ENCODE measurements at regions not wholly inside any gene's neighbourhood (a gene's known extent, or its start where the extent isn't known, plus 50 kb on each side); places are given as distances from the start of the nearest gene placed in this dataset.

GRCh38 chr14:51419685-51420084 lies 179.6 kb downstream of the TMX1 start:
- BruUV-seq (replicated peaks): no TSS peak
- Histone ChIP-seq H3K4me2 (no peak overlapping the region), H3K79me2 (ENCODE audit: low read depth) (no peaks in the 10 kb centered on the region), H4K20me1 (ENCODE audit: insufficient read depth) (no peaks in the 10 kb centered on the region), H3K4me3 (no peak overlapping the region), H3K9me2 (ENCODE audit: insufficient read depth) (no peaks in the 10 kb centered on the region), H3K36me3 (ENCODE audit: low read depth) (no peaks in the 10 kb centered on the region), H3K9me3 (ENCODE audit: insufficient read depth, low read depth) (no peaks in the 10 kb centered on the region), H3F3A (ENCODE audit: insufficient read depth, low read depth) (no peaks in the 10 kb centered on the region), H3K27ac (no peak overlapping the region), H3K4me1 (replicated peaks; ENCODE audit: insufficient read depth) (no peaks in the 10 kb centered on the region), H2AFZ (no peak overlapping the region), H3K27me3 (ENCODE audit: insufficient read depth, low read depth) (no peaks in the 10 kb centered on the region)
- ChIA-PET POLR2A (ENCODE audit: unreplicated experiment) (no interaction called here), CTCF (no interaction called here)
- intact Hi-C loops (cut with micrococcal nuclease; ENCODE audit: unreplicated experiment): no loop called here
- no peak for DNase-seq
- no peak for TF ChIP-seq CTCF (conservative IDR thresholded peaks at IDR 0.05)
- TF ChIP-seq EZH2 (IDR thresholded peaks at IDR 0.05; ENCODE audit: low read depth): no peak

GRCh38 chr14:51422704-51423103 lies 182.7 kb downstream of the TMX1 start:
- Histone ChIP-seq H3K4me3 (no peak overlapping the region), H3K27me3 (ENCODE audit: insufficient read depth, low read depth) (no peaks in the 10 kb centered on the region), H3K9me2 (ENCODE audit: insufficient read depth) (no peaks in the 10 kb centered on the region), H3K9me3 (ENCODE audit: insufficient read depth, low read depth) (no peaks in the 10 kb centered on the region), H3K4me1 (replicated peaks; ENCODE audit: insufficient read depth) (no peaks in the 10 kb centered on the region), H2AFZ (no peak overlapping the region), H3K4me2 (no peak overlapping the region), H3K79me2 (ENCODE audit: low read depth) (no peaks in the 10 kb centered on the region), H3K36me3 (ENCODE audit: low read depth) (no peaks in the 10 kb centered on the region), H4K20me1 (ENCODE audit: insufficient read depth) (no peaks in the 10 kb centered on the region), H3F3A (ENCODE audit: insufficient read depth, low read depth) (no peaks in the 10 kb centered on the region), H3K27ac (no peak overlapping the region)
- DNase-seq: no peak
- intact Hi-C loops (cut with micrococcal nuclease; ENCODE audit: unreplicated experiment): no loop called here
- POLR2A ChIA-PET (ENCODE audit: unreplicated experiment): interaction anchor here (0.7 kb wide), 1 partner anchor 40 kb away, joined by 3 read pairs; no protein-coding TSS in a partner anchor
- CTCF ChIA-PET: no interaction called here
- no TSS peak for BruUV-seq (replicated peaks)
- no peak for TF ChIP-seq CTCF (conservative IDR thresholded peaks at IDR 0.05)

- Histone ChIP-seq H2AFZ (no peak overlapping the region), H3K27me3 (ENCODE audit: insufficient read depth, low read depth) (no peaks in the 10 kb centered on the region), H3K9me3 (ENCODE audit: insufficient read depth, low read depth) (no peaks in the 10 kb centered on the region), H3F3A (ENCODE audit: insufficient read depth, low read depth) (no peaks in the 10 kb centered on the region), H3K9me2 (ENCODE audit: insufficient read depth) (no peaks in the 10 kb centered on the region), H4K20me1 (ENCODE audit: insufficient read depth) (no peaks in the 10 kb centered on the region), H3K79me2 (ENCODE audit: low read depth) (no peaks in the 10 kb centered on the region), H3K4me2 (no peak overlapping the region), H3K4me3 (no peak overlapping the region), H3K27ac (no peak overlapping the region), H3K36me3 (ENCODE audit: low read depth) (no peaks in the 10 kb centered on the region), H3K4me1 (replicated peaks; ENCODE audit: insufficient read depth) (no peaks in the 10 kb centered on the region)
- DNase-seq: no peak
- intact Hi-C loops (cut with micrococcal nuclease; ENCODE audit: unreplicated experiment): no loop called here
- POLR2A ChIA-PET (ENCODE audit: unreplicated experiment): no interaction called here
- CTCF ChIA-PET: no interaction called here
- BruUV-seq (replicated peaks): no TSS peak
- no peak for TF ChIP-seq EZH2 (IDR thresholded peaks at IDR 0.05; ENCODE audit: low read depth)
- TF ChIP-seq CTCF (conservative IDR thresholded peaks at IDR 0.05): no peak
These were observed 184.0 kb downstream of the TMX1 start for GRCh38 chr14:51424041-51424440.

Measured in PC-9 (cell line).